A549 (cell line): ENCODE measurements at regions not wholly inside any gene's neighbourhood (a gene's known extent, or its start where the extent isn't known, plus 50 kb on each side); places are given as distances from the start of the nearest gene placed in this dataset.
A peak's percentile ranks its signal among the peaks of the same experiment; 100 is the strongest.

Source experiments
- BHLHE40 ChIP-seq: IDR thresholded peaks from 2 replicates; pipeline ENCODE4 v1.6.1; 2012; ENCODE audit warnings: low read depth, low read length, inconsistent platforms
- CBX8 ChIP-seq: fragments of 200-600 bp; sonication (generic); IDR thresholded peaks from 2 replicates; pipeline ENCODE4 v1.6.1; 2016
- CEBPB ChIP-seq, 2 experiments: fragments of >200 bp in 1 of 2; sonication (Bioruptor Twin) in 1 of 2; formaldehyde crosslinking in 1 of 2; IDR thresholded peaks; 2 replicates each; pipeline ENCODE4 v1.6.1; 2012 to 2016
- EHF ChIP-seq: fragments of 250-450 bp; sonication (Bioruptor Pico); IDR thresholded peaks from 2 replicates; pipeline ENCODE4 v1.5.0; 2020; ENCODE audit warnings: mild to moderate bottlenecking
- EHMT2 ChIP-seq: fragments of 200-600 bp; sonication (generic); IDR thresholded peaks from 2 replicates; pipeline ENCODE4 v1.6.1; 2016; ENCODE audit warnings: antibody characterized with exemption, low read depth, mild to moderate bottlenecking, moderate library complexity
- ELK1 ChIP-seq: fragments of 150-350 bp; IDR thresholded peaks from 2 replicates; pipeline ENCODE4 v1.6.1; 2014; ENCODE audit warnings: low read depth, mild to moderate bottlenecking, low read length
- FOSB ChIP-seq: fragments of 250-450 bp; sonication (Bioruptor Pico); IDR thresholded peaks from 2 replicates; pipeline ENCODE4 v1.5.0; 2020; ENCODE audit warnings: mild to moderate bottlenecking, moderate library complexity
- HDAC2 ChIP-seq: fragments of 200-600 bp; sonication (generic); IDR thresholded peaks from 2 replicates; pipeline ENCODE4 v1.6.1; 2016
- HEYL ChIP-seq: fragments of 250-450 bp; sonication (Bioruptor Pico); IDR thresholded peaks from 2 replicates; pipeline ENCODE4 v1.8.0; 2021; ENCODE audit warnings: mild to moderate bottlenecking, moderate library complexity
- JUNB ChIP-seq: fragments of >200 bp; sonication (Bioruptor Twin); formaldehyde crosslinking; IDR thresholded peaks from 2 replicates; pipeline ENCODE4 v1.6.1; 2016
- MAFK ChIP-seq: fragments of 450-650 bp; IDR thresholded peaks from 2 replicates; pipeline ENCODE4 v1.6.1; 2014; ENCODE audit not compliant: partially characterized antibody
- NFE2L2 ChIP-seq: fragments of 150-350 bp; conservative IDR thresholded peaks from 2 replicates; pipeline ENCODE4 v1.6.1; 2014; ENCODE audit warnings: low read length
- PHF8 ChIP-seq: fragments of 200-600 bp; sonication (generic); IDR thresholded peaks from 2 replicates; pipeline ENCODE4 v1.6.1; 2016; ENCODE audit warnings: low read depth, mild to moderate bottlenecking, antibody characterized with exemption, moderate library complexity, borderline replicate concordance
- POLR2AphosphoS2 ChIP-seq: conservative IDR thresholded peaks from 2 replicates; pipeline ENCODE4 v1.6.1; 2012; ENCODE audit warnings: low read length, improper control_type of control experiment, inconsistent platforms
- RAD21 ChIP-seq, 2 experiments: fragments of >200 bp in 1 of 2; sonication (Bioruptor Twin) in 1 of 2; formaldehyde crosslinking in 1 of 2; IDR thresholded peaks in 1 of 2; conservative IDR thresholded peaks in 1 of 2; 2 replicates in 1 of 2; 3 replicates in 1 of 2; pipeline ENCODE4 v1.6.1; 2012 to 2018; ENCODE audit warnings: inconsistent platforms in 1 of 2
- RNF2 ChIP-seq: fragments of 200-600 bp; sonication (generic); IDR thresholded peaks from 2 replicates; pipeline ENCODE4 v1.6.1; 2016; ENCODE audit warnings: low read depth, mild to moderate bottlenecking, antibody characterized with exemption, moderate library complexity, borderline replicate concordance
- SMC3 ChIP-seq: fragments of >200 bp; sonication (Bioruptor Twin); formaldehyde crosslinking; IDR thresholded peaks from 3 replicates; pipeline ENCODE4 v1.6.1; 2018; ENCODE audit warnings: inconsistent platforms
- TP53 ChIP-seq: fragments of 250-450 bp; sonication (Bioruptor Pico); IDR thresholded peaks from 2 replicates; pipeline ENCODE4 v1.5.0; 2021; ENCODE audit warnings: mild to moderate bottlenecking, moderate library complexity
- USF2 ChIP-seq: fragments of 450-650 bp; IDR thresholded peaks from 2 replicates; pipeline ENCODE4 v1.6.1; 2014; ENCODE audit warnings: antibody characterized with exemption
- ZC3H11A ChIP-seq: fragments of 450-650 bp; IDR thresholded peaks from 2 replicates; pipeline ENCODE4 v1.6.1; 2014; ENCODE audit warnings: antibody characterized with exemption, mild to moderate bottlenecking
- ZFP36 ChIP-seq: fragments of 450-650 bp; IDR thresholded peaks from 2 replicates; pipeline ENCODE4 v1.6.1; 2014; ENCODE audit warnings: borderline replicate concordance; ENCODE audit not compliant: partially characterized antibody
- ZNF302 ChIP-seq: fragments of 250-450 bp; sonication (Bioruptor Pico); IDR thresholded peaks from 2 replicates; pipeline ENCODE4 v1.9.0; 2021; ENCODE audit warnings: inconsistent platforms, mild to moderate bottlenecking, moderate library complexity
- ZSCAN20 ChIP-seq: fragments of 250-450 bp; sonication (Bioruptor Pico); IDR thresholded peaks from 2 replicates; pipeline ENCODE4 v1.8.0; 2022; ENCODE audit warnings: mild to moderate bottlenecking, moderate library complexity
- TF ChIP-seq, protein P1 (sequence below): fragments of >200 bp; sonication (Bioruptor Twin); formaldehyde crosslinking; IDR thresholded peaks from 3 replicates; pipeline ENCODE4 v1.6.1; 2016
- TF ChIP-seq, protein P2 (sequence below): fragments of >200 bp; sonication (Bioruptor Twin); formaldehyde crosslinking; IDR thresholded peaks from 3 replicates; pipeline ENCODE4 v1.5.1; 2016

GRCh38 chr20:25136643-25137559 lies 55.0 kb upstream of the VSX1 start (continued):
- peak; percentile 38; the same call in 1 of the 2 replicates for TF ChIP-seq NFE2L2
- peak; percentile 36; the same call in 2 of the 3 replicates for TF ChIP-seq SMC3
- no peak for TF ChIP-seq HEYL (CRISPR knock-in tag)
- no peak for TF ChIP-seq BHLHE40
- peak; percentile 43; the same call in 1 of the 2 replicates for TF ChIP-seq ZNF302 (CRISPR knock-in tag)
- peak; percentile 33 to 51 for TF ChIP-seq RAD21 (conservative IDR thresholded peaks at IDR 0.05 in 1 of 2, IDR thresholded peaks at IDR 0.05 in 1 of 2)
- no peak for TF ChIP-seq CBX8
- TF ChIP-seq CEBPB (IDR thresholded peaks at IDR 0.05) = 0 out of 4 replicates have a peak, but pooled peaks of 1 of the 2 experiments have one; percentile 15
- no peak for TF ChIP-seq ZC3H11A
- no peak for TF ChIP-seq TP53 (CRISPR knock-in tag)
- no peak for TF ChIP-seq EHMT2
- no peak for TF ChIP-seq POLR2AphosphoS2
- TF ChIP-seq USF2 = no peak
- no peak for TF ChIP-seq ELK1
- no peak for TF ChIP-seq EHF (CRISPR knock-in tag)
- peak; percentile 74 for TF ChIP-seq JUNB
- no peak for TF ChIP-seq FOSB
- no peak for TF ChIP-seq HDAC2
- no peak for TF ChIP-seq ZSCAN20
- TF ChIP-seq, protein P1, sequence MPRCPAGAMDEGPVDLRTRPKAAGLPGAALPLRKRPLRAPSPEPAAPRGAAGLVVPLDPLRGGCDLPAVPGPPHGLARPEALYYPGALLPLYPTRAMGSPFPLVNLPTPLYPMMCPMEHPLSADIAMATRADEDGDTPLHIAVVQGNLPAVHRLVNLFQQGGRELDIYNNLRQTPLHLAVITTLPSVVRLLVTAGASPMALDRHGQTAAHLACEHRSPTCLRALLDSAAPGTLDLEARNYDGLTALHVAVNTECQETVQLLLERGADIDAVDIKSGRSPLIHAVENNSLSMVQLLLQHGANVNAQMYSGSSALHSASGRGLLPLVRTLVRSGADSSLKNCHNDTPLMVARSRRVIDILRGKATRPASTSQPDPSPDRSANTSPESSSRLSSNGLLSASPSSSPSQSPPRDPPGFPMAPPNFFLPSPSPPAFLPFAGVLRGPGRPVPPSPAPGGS = no peak
- TF ChIP-seq MAFK = peak; percentile 84
- TF ChIP-seq RNF2 = no peak
- no peak for TF ChIP-seq PHF8
- no peak for TF ChIP-seq ZFP36
- TF ChIP-seq, protein P2, sequence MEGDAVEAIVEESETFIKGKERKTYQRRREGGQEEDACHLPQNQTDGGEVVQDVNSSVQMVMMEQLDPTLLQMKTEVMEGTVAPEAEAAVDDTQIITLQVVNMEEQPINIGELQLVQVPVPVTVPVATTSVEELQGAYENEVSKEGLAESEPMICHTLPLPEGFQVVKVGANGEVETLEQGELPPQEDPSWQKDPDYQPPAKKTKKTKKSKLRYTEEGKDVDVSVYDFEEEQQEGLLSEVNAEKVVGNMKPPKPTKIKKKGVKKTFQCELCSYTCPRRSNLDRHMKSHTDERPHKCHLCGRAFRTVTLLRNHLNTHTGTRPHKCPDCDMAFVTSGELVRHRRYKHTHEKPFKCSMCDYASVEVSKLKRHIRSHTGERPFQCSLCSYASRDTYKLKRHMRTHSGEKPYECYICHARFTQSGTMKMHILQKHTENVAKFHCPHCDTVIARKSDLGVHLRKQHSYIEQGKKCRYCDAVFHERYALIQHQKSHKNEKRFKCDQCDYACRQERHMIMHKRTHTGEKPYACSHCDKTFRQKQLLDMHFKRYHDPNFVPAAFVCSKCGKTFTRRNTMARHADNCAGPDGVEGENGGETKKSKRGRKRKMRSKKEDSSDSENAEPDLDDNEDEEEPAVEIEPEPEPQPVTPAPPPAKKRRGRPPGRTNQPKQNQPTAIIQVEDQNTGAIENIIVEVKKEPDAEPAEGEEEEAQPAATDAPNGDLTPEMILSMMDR = no peak
